ENCODE measurements at regions not wholly inside any gene's neighbourhood (a gene's known extent, or its start where the extent isn't known, plus 50 kb on each side); places are given as distances from the start of the nearest gene placed in this dataset.
A peak's percentile ranks its signal among the peaks of the same experiment; 100 is the strongest.

DNA sequence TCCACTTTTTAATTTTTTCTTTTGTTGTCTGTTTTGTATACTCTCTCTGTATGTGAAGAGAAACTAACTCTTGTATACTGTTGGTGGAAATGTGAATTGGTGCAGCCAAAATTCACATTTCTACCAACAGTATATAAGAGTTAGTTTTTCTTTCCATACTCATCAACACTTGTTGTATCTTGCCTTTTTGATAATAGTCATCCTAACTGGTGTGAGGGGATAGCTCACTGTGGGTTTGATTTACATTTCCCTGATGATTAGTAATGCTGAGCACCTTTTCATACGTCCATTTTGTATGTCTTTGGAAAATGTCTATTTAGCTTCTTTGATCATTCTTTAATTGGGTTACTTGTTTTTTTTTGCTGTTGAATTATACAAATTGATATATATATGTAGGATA, 375.5 kb upstream of the IGFBP3 start:
- intact Hi-C loops (cut with DNase I), result no loop called here
- no peak overlapping the region for H3K4me3 ChIP-seq (ENCODE audit: low read length in 3 of 3)
- H3K27me3 ChIP-seq (ENCODE audit: control insufficient read depth, insufficient read depth, low read length), result no peaks in the 10 kb centered on the region
- peaks cover 0 to 7% (median 0%) of the 10 kb centered on the region in 3 donors for H3K9me3 ChIP-seq (ENCODE audit: control insufficient read depth in 2 of 3, insufficient read depth in 1 of 3, low read length in 3 of 3)
- H3K27ac ChIP-seq (ENCODE audit: low read depth in 2 of 2, low read length in 2 of 2), result no peak overlapping the region
- TF ChIP-seq, protein P1, sequence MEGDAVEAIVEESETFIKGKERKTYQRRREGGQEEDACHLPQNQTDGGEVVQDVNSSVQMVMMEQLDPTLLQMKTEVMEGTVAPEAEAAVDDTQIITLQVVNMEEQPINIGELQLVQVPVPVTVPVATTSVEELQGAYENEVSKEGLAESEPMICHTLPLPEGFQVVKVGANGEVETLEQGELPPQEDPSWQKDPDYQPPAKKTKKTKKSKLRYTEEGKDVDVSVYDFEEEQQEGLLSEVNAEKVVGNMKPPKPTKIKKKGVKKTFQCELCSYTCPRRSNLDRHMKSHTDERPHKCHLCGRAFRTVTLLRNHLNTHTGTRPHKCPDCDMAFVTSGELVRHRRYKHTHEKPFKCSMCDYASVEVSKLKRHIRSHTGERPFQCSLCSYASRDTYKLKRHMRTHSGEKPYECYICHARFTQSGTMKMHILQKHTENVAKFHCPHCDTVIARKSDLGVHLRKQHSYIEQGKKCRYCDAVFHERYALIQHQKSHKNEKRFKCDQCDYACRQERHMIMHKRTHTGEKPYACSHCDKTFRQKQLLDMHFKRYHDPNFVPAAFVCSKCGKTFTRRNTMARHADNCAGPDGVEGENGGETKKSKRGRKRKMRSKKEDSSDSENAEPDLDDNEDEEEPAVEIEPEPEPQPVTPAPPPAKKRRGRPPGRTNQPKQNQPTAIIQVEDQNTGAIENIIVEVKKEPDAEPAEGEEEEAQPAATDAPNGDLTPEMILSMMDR (IDR thresholded peaks at IDR 0.05; ENCODE audit: borderline replicate concordance, extremely low read depth, insufficient read depth), result no peak
- H3K4me1 ChIP-seq (ENCODE audit: control insufficient read depth in 2 of 3, insufficient read depth in 2 of 3, low read depth in 1 of 3, low read length in 3 of 3), result peaks cover 0 to 3% (median 0%) of the 10 kb centered on the region in 3 donors
- H3K9ac ChIP-seq (ENCODE audit: low read length in 3 of 3), result no peak overlapping the region
- no peak for FAIRE-seq
- no peaks in the 10 kb centered on the region for H3K36me3 ChIP-seq (ENCODE audit: control insufficient read depth in 2 of 3, insufficient read depth in 3 of 3, low read length in 3 of 3)
- DNase-seq, result no peak

DNA sequence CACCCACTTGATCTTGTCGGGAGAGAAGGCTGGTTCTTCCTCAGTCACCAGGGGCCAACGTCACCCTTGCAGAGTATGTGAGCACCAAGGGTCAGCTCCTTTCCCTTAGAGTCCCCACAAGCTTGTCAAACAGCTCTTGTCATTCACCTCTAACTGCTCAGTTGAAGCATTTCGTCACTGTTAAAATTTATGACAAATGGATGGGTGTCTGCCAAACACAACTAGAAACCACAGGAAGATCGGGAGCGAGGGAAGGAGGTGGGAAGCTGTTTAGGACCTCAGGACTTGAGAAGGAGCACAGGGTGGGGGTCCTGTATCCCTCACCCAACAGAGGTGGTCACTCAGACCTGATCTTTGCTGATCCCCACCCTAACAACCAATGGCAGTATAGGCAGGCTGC, 373.3 kb upstream of the IGFBP3 start:
- Histone ChIP-seq H3K27me3 (ENCODE audit: control insufficient read depth, insufficient read depth, low read length) (no peaks in the 10 kb centered on the region), H3K4me1 (ENCODE audit: control insufficient read depth in 2 of 3, insufficient read depth in 2 of 3, low read depth in 1 of 3, low read length in 3 of 3) (peaks cover 0 to 3% (median 3%) of the 10 kb centered on the region in 3 donors), H3K9me3 (ENCODE audit: control insufficient read depth in 2 of 3, insufficient read depth in 1 of 3, low read length in 3 of 3) (peaks cover 0 to 7% (median 0%) of the 10 kb centered on the region in 3 donors), H3K36me3 (ENCODE audit: control insufficient read depth in 2 of 3, insufficient read depth in 3 of 3, low read length in 3 of 3) (no peaks in the 10 kb centered on the region), H3K4me3 (ENCODE audit: low read length in 3 of 3) (no peak overlapping the region), H3K27ac (ENCODE audit: low read depth in 2 of 2, low read length in 2 of 2) (no peak overlapping the region), H3K9ac (ENCODE audit: low read length in 3 of 3) (no peak overlapping the region)
- DNase-seq (no peak), FAIRE-seq (no peak)
- TF ChIP-seq, protein P1 (IDR thresholded peaks at IDR 0.05; ENCODE audit: borderline replicate concordance, extremely low read depth, insufficient read depth), result no peak
- intact Hi-C loops (cut with DNase I), result no loop called here

DNA sequence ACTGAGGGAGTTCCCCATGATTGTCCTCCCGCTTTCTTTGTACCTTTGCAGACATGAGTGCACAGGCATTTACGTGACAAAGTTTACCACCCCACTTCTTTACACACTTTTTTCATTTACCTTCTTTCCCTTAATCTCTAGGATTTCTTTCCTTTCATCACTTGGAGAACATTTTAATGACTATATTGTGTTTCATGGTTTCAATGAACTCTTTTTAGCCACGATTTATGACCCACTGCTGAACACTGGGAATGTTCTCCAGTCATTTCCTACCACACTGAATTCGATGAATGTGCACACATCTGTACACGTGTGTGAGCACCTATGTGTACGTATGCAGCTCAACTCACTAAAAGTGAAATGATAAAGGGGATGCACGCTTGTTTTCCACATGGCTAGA, 371.7 kb upstream of the IGFBP3 start:
- Histone ChIP-seq H3K36me3 (ENCODE audit: control insufficient read depth in 2 of 3, insufficient read depth in 3 of 3, low read length in 3 of 3) (no peaks in the 10 kb centered on the region), H3K4me1 (ENCODE audit: control insufficient read depth in 2 of 3, insufficient read depth in 2 of 3, low read depth in 1 of 3, low read length in 3 of 3) (peaks cover 0 to 3% (median 3%) of the 10 kb centered on the region in 3 donors), H3K27ac (ENCODE audit: low read depth in 2 of 2, low read length in 2 of 2) (no peak overlapping the region), H3K9me3 (ENCODE audit: control insufficient read depth in 2 of 3, insufficient read depth in 1 of 3, low read length in 3 of 3) (peaks cover 0 to 6% (median 0%) of the 10 kb centered on the region in 3 donors), H3K9ac (ENCODE audit: low read length in 3 of 3) (no peak overlapping the region), H3K27me3 (ENCODE audit: control insufficient read depth, insufficient read depth, low read length) (no peaks in the 10 kb centered on the region), H3K4me3 (ENCODE audit: low read length in 3 of 3) (no peak overlapping the region)
- intact Hi-C loops (cut with DNase I), result no loop called here
- FAIRE-seq (no peak), DNase-seq (peak in 2 of 5 donors; percentile 51 to 58)
- TF ChIP-seq, protein P1 (IDR thresholded peaks at IDR 0.05; ENCODE audit: borderline replicate concordance, extremely low read depth, insufficient read depth), result no peak

DNA sequence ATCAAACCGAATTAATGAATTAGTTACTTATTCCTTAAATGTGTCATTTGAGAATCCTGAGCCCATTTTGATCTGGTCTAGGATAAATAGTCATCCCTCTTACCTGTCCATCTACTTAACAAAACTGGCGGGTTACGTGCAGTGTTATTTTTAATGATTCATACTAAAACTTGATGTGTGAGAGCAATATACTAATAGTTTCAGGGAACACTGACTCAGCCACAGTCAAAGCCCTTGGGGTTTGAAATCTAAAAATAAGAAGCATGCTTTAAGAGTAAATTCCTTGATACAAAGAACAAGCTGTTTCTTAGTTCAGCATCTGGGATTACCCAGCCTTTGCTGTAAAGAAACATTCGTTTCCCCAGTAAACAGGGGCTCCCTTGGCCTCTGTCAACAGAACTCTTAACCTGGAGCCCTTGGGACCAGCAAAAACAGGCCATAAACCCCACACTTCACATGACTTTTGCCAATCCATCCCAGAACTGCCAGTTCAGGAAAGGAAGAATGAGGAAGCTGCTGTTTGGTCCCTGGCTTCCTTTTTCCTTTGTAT, 370.6 kb upstream of the IGFBP3 start:
- Histone ChIP-seq H3K4me3 (ENCODE audit: low read length in 3 of 3) (no peak overlapping the region), H3K27me3 (ENCODE audit: control insufficient read depth, insufficient read depth, low read length) (no peaks in the 10 kb centered on the region), H3K4me1 (ENCODE audit: control insufficient read depth in 2 of 3, insufficient read depth in 2 of 3, low read depth in 1 of 3, low read length in 3 of 3) (peaks cover 0 to 3% (median 3%) of the 10 kb centered on the region in 3 donors), H3K9ac (ENCODE audit: low read length in 3 of 3) (no peak overlapping the region), H3K36me3 (ENCODE audit: control insufficient read depth in 2 of 3, insufficient read depth in 3 of 3, low read length in 3 of 3) (no peaks in the 10 kb centered on the region), H3K27ac (ENCODE audit: low read depth in 2 of 2, low read length in 2 of 2) (peak overlapping the region in 1 of 2 donors; percentile 54), H3K9me3 (ENCODE audit: control insufficient read depth in 2 of 3, insufficient read depth in 1 of 3, low read length in 3 of 3) (no peaks in the 10 kb centered on the region)
- peak in 2 of 5 donors; percentile 38 to 78 for DNase-seq
- intact Hi-C loops (cut with DNase I), result no loop called here
- no peak for FAIRE-seq
- TF ChIP-seq, protein P1 (IDR thresholded peaks at IDR 0.05; ENCODE audit: borderline replicate concordance, extremely low read depth, insufficient read depth), result no peak
